GM19397 (cell line): ENCODE measurements at regions not wholly inside any gene's neighbourhood (a gene's known extent, or its start where the extent isn't known, plus 50 kb on each side); places are given as distances from the start of the nearest gene placed in this dataset.
"Not testable (repeated sequence)": the region's sequence is repeated elsewhere in the genome, so short reads cannot be mapped to it uniquely, and the experiment has no call there.

Experiments
- ATAC-seq: cut with Tn5 transposase; IDR thresholded peaks from one replicate; pipeline ENCODE4 v1.9.1; 2021; ENCODE audit warnings: mild to moderate bottlenecking, moderate library complexity; ENCODE audit not compliant: unreplicated experiment

DNA sequence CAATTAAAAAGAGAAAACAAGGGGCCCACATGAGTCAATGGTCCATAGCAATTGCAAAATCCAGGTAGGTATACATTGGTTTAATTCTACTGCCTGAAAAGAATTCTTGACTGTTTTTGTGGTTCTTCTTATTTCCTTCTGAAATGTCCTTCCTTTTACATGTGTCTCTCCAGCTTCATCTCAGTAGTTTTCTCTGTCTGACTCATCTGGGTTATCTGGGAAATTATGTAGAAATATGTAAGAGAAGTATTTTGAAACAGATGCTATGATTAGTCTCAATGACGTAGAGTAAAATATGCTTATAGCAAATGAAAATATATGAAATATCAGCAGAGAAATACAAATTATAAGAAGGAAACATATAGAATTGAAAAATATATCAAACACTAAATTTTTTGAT lies 953.2 kb downstream of the BRINP3 start:
- ATAC-seq = no peak

GRCh38 chr1:189530162-189530561 lies 947.5 kb downstream of the BRINP3 start:
- no peak for ATAC-seq

DNA sequence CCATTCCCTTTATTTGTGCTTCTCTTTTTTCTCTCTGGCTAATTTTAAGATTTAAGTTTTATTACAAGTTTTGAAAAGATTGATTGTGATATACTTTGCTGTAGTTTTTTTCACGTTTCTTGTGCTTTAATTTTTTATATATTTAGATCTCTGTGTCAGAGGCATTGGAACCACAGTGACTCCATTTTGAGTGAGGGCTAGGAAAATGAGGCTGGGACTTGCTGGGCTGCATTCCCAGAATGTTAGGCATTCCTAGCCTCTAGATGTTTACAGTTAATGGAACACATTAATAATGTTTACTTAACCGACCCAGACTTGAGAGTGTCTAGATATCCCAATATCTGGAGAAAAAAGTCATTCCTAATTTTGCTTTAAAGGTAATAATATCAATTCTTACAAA lies 939.4 kb downstream of the BRINP3 start:
- no peak for ATAC-seq

GRCh38 chr1:189550498-189550897 lies 927.2 kb downstream of the BRINP3 start:
- ATAC-seq = no peak

DNA sequence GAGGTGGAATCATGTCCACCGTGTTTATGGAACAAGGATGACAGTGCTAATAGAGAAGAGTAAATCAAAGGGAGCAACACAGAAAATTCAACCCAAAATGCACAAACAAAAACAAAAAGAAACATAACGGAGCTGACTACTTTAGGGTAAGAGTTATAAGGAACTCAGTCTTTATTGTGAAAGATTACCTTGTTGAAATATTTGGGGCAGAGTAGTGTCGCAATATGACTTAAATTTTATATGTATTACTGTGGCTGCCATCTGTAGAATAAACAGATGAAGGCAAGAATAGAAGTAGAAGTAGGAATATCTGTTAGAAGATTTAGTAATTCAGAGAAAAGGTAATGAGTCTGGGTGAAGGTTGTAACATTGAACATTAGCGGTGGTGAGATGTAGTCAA lies 913.9 kb downstream of the BRINP3 start:
- ATAC-seq = no peak

DNA sequence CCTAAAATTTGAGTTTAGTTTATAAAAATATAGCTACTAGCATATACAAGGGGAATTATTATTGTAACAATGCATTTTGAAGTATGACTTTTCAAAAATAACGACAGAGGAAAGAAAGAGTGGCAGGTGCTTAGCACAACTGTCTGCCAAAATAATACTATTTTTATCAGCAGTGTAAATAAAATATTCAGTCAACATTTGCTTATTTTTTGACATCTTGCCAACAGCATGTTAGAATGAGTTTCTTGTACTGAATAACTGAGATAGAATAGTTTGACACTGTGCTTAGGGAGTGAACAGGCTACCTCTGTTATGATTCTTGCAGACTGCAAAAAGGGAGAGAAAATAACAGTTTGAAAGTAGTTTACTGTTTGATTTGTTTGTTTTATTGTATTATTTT lies 909.8 kb downstream of the BRINP3 start:
- no peak for ATAC-seq

DNA sequence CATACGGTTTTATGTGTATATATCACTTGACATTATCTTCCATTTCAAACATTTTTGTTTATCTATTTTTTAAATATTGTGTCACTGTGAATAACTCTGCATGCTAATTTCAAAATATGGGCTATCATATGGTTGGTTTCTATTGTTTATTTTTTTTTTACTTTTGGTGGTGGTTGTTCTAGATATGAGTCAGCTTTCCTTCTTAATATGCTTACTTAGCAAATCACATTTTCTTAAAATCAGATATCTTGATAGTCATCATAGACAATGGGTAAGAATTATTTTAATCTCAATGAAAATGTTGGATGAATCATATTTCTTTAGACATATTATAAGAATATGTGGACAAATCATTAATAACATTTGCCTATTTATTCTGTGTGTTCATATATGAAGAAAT lies 881.5 kb downstream of the BRINP3 start:
- ATAC-seq = no peak

GRCh38 chr1:189597083-189597482 lies 880.6 kb downstream of the BRINP3 start:
- ATAC-seq = no peak

- no peak for ATAC-seq
These were observed 872.4 kb downstream of the BRINP3 start for GRCh38 chr1:189605226-189605625.

DNA sequence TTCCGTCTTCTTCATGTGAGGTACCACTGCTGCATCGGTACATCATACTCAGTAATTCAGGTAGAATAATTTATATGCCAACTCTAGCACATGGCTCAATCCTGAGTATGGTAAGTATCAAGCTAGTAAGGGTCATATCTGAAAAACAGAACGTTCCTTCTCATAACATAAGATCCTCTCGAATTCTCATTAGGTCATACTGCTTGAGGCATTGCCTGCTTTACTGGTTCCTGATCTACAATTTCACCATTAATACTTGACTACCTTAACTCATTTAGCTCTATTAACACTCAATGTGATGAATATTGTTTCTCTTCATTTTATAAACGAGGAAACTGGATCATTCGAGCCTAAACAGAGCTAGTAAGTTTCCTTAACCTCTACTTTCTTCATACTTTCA lies 871.6 kb downstream of the BRINP3 start:
- ATAC-seq = no peak

- no peak for ATAC-seq
These were observed 870.7 kb downstream of the BRINP3 start for GRCh38 chr1:189606795-189607476.

GRCh38 chr1:189607477-189608096 lies 870.1 kb downstream of the BRINP3 start:
- ATAC-seq = no peak

DNA sequence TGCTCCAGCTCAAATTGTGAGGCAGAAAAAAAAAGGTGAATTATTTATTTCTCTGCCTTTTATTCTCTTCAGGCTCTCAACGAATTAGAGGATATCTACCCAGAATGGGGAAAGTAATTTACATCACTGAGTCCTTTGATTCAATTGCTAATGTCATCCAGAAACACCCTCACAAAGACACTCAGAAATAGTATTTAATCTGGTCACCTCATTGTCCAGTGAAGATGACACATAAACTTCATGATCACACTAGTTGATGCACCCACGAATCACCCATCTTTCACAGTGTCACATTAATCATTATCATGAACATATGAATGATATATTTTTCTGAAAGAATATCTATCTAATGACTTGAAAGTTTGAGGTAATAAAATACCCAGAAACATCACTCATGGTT lies 868.5 kb downstream of the BRINP3 start:
- no peak for ATAC-seq

DNA sequence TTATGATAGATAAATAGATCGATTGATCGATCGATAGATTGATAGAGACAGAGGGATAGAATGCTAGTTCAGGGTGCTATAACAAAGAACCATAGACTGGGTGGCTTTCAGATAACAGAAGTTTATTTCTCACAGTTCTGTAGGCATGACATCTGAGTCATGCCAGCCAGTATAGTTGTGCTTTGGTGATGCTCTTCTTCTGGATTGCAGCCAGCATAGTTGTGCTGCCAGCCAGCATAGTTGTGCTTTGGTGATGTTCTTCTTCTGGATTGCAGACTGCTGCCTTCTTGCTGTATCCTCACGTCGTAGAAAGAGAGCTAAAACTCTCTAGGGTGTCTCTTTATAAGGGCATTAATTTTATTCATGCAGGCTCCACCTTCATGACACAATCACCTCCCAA lies 860.8 kb downstream of the BRINP3 start:
- no peak for ATAC-seq

DNA sequence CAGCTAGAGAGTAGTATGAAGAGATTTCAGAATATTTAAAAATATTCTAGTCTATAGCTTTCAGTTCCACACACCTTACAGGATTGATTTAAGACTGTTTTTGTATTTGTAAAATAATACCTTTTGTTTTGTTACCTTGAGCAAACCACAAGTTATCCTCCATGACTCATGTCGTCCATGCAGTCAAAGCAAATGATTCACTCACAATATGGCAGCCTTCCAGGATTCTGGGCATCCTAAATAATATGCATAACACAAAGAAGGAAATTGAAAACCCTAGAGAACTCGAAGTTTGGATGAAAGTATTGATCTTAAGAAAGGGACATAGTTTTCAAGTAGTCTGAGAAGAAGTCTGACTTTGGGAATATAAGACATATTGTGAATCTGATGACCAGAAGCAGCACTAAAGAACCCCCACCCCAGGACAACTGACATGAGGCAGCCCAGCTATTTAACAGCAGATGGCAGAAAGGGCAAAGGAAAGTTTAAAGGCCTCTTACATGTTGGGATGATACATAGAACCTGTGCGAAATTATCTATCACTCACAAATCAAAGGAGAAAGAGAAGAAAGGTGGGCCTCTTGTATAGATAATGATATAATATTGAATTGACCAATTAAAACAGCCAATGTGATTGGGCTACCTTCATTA lies 857.9 kb downstream of the BRINP3 start:
- ATAC-seq = no peak

- no peak for ATAC-seq
These were observed 857.2 kb downstream of the BRINP3 start for GRCh38 chr1:189620471-189620870.

GRCh38 chr1:189623336-189623735 lies 854.3 kb downstream of the BRINP3 start:
- ATAC-seq = no peak

GRCh38 chr1:189627427-189627826 lies 850.2 kb downstream of the BRINP3 start:
- no peak for ATAC-seq

GRCh38 chr1:189628857-189629256 lies 848.8 kb downstream of the BRINP3 start:
- no peak for ATAC-seq

GRCh38 chr1:189633658-189634057 lies 844.0 kb downstream of the BRINP3 start:
- ATAC-seq = no peak

- no peak for ATAC-seq
These were observed 840.6 kb downstream of the BRINP3 start for GRCh38 chr1:189637041-189637440.

GRCh38 chr1:189644156-189644555 lies 833.5 kb downstream of the BRINP3 start:
- ATAC-seq = not testable (repeated sequence)
